PC-3 (cell line): ENCODE measurements at regions not wholly inside any gene's neighbourhood (a gene's known extent, or its start where the extent isn't known, plus 50 kb on each side); places are given as distances from the start of the nearest gene placed in this dataset.

ENCODE experiments used
- ATAC-seq: fragments of 200-7000 bp; cut with Tn5 transposase; 2 replicates; pipeline ENCODE4 v1.9.1; 2020; ENCODE audit warnings: mild to moderate bottlenecking, moderate library complexity
- BruUV-seq: library from RNA; stranded (reverse); fragments of 400-500 nt; replicated peaks from 2 replicates; lab custom pipeline; 2021; lab: Mats Ljungman, UMichigan
- CTCF ChIA-PET: fragments of 300-600 bp; sonication (Branson Sonifier 250); formaldehyde crosslinking; loops from one replicate; lab custom pipeline; 2022; ENCODE audit warnings: antibody characterized with exemption; lab: Charles Lee
- POLR2A ChIA-PET: fragments of 300-600 bp; sonication (Branson Sonifier 250); formaldehyde crosslinking; loops from one replicate; lab custom pipeline; 2022; ENCODE audit warnings: antibody characterized with exemption; ENCODE audit not compliant: unreplicated experiment; lab: Charles Lee
- DNase-seq: peaks from one replicate; pipeline ENCODE4 v3.0.0-alpha.2; 2015
- H2AFZ ChIP-seq: fragments of 300-600 bp; sonication (generic); 2 replicates; pipeline ENCODE4 v1.6.0; 2016; ENCODE audit warnings: antibody characterized with exemption, low read length
- H3F3A ChIP-seq: fragments of 300-600 bp; sonication (generic); one replicate; pipeline ENCODE4 v1.6.0; 2017; ENCODE audit warnings: antibody characterized with exemption, low read length, control low read depth, mild to moderate bottlenecking; ENCODE audit not compliant: unreplicated experiment
- H3K27ac ChIP-seq: fragments of 300-600 bp; sonication (generic); 2 replicates; pipeline ENCODE4 v1.5.1; 2016; ENCODE audit warnings: mild to moderate bottlenecking, low read length
- H3K27me3 ChIP-seq: fragments of 300-600 bp; sonication (generic); 2 replicates; pipeline ENCODE4 v1.6.1; 2016; ENCODE audit warnings: low read length, mixed read lengths
- H3K36me3 ChIP-seq: fragments of 300-600 bp; sonication (generic); 2 replicates; pipeline ENCODE4 v1.6.1; 2016; ENCODE audit warnings: low read depth, mixed run types, low read length, mixed read lengths
- H3K4me1 ChIP-seq: fragments of 300-600 bp; sonication (generic); 2 replicates; pipeline ENCODE4 v1.5.1; 2016; ENCODE audit warnings: low read length; ENCODE audit not compliant: insufficient read depth
- H3K4me2 ChIP-seq: fragments of 300-600 bp; sonication (generic); 2 replicates; pipeline ENCODE4 v1.6.0; 2016; ENCODE audit warnings: low read length
- H3K4me3 ChIP-seq: fragments of 300-600 bp; sonication (generic); 2 replicates; pipeline ENCODE4 v1.5.1; 2016; ENCODE audit warnings: mild to moderate bottlenecking, low read length, mixed read lengths
- H3K79me2 ChIP-seq: fragments of 300-600 bp; sonication (generic); 2 replicates; pipeline ENCODE4 v1.6.1; 2017; ENCODE audit warnings: low read length, mixed read lengths
- H3K9ac ChIP-seq: fragments of 300-600 bp; sonication (generic); 2 replicates; pipeline ENCODE4 v1.6.0; 2016; ENCODE audit warnings: mild to moderate bottlenecking, low read length
- H3K9me2 ChIP-seq: fragments of 300-600 bp; sonication (generic); replicated peaks from 2 replicates; pipeline ENCODE4 v1.6.1; 2016; ENCODE audit warnings: mixed run types, low read length, mixed read lengths
- H3K9me3 ChIP-seq: fragments of 300-600 bp; sonication (generic); 2 replicates; pipeline ENCODE4 v1.6.1; 2016; ENCODE audit warnings: low read length, mixed read lengths
- H4K20me1 ChIP-seq: fragments of 300-600 bp; sonication (generic); 2 replicates; pipeline ENCODE4 v1.6.1; 2016; ENCODE audit warnings: low read length, mixed read lengths
- EZH2 ChIP-seq: fragments of 300-600 bp; sonication (generic); IDR thresholded peaks from one replicate; pipeline ENCODE4 v1.6.1; 2017; ENCODE audit warnings: antibody characterized with exemption, mild to moderate bottlenecking, low read length; ENCODE audit not compliant: unreplicated experiment
- EZH2phosphoT487 ChIP-seq: fragments of 300-600 bp; sonication (generic); IDR thresholded peaks from 2 replicates; pipeline ENCODE4 v1.6.1; 2018; ENCODE audit warnings: mild to moderate bottlenecking, antibody characterized with exemption, low read length, borderline replicate concordance
- intact Hi-C: fragments of 100-400 bp; cut with micrococcal nuclease; formaldehyde crosslinking; loops from 2 replicates; pipeline ENCODE4 v1.9.0; 2023
- TF ChIP-seq, protein P1 (sequence below): fragments of 300-600 bp; sonication (generic); conservative IDR thresholded peaks from 2 replicates; pipeline ENCODE4 v1.5.1; 2017; ENCODE audit warnings: antibody characterized with exemption, low read depth, mild to moderate bottlenecking, low read length

DNA sequence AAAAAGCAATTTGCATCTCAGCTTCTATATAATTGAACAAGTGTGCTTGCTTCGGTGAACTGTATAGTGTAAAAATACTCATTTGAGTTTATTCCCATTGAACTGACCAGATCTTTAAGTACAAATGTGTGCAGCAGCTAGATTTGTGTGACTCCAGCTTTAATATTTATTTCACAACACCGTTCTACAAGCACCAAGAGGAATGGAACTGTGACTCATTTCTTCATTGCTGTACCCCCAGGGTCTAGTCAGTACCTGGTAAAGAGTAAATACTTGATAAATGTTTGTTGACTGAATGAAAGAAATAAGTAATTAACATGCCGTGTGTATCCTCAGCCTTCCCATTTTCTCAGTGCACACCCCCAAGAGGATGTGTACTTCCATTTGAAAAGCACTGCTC is 464.8 kb downstream of the CBLN4 start:
- Histone ChIP-seq H3F3A (no peaks in the 10 kb centered on the region), H3K79me2 (no peaks in the 10 kb centered on the region), H3K9me2 (no peaks in the 10 kb centered on the region), H3K36me3 (no peaks in the 10 kb centered on the region), H3K4me2 (0 out of 2 replicates have a peak overlapping the region, but pooled peaks have one; percentile 1), H3K27ac (peak overlapping the region; percentile 55), H3K27me3 (no peaks in the 10 kb centered on the region), H4K20me1 (no peaks in the 10 kb centered on the region), H3K9me3 (peaks cover 17% of the 10 kb centered on the region; the same call in 1 of the 2 replicates), H3K4me1 (peaks cover 6% of the 10 kb centered on the region; the same call in 1 of the 2 replicates), H2AFZ (no peak overlapping the region), H3K9ac (no peak overlapping the region), H3K4me3 (no peak overlapping the region)
- DNase-seq (peak; percentile 55), ATAC-seq (no peak)
- ChIA-PET POLR2A (no interaction called here), CTCF (no interaction called here)
- no TSS peak for BruUV-seq
- TF ChIP-seq EZH2 = no peak
- no peak for TF ChIP-seq EZH2phosphoT487
- TF ChIP-seq, protein P1, sequence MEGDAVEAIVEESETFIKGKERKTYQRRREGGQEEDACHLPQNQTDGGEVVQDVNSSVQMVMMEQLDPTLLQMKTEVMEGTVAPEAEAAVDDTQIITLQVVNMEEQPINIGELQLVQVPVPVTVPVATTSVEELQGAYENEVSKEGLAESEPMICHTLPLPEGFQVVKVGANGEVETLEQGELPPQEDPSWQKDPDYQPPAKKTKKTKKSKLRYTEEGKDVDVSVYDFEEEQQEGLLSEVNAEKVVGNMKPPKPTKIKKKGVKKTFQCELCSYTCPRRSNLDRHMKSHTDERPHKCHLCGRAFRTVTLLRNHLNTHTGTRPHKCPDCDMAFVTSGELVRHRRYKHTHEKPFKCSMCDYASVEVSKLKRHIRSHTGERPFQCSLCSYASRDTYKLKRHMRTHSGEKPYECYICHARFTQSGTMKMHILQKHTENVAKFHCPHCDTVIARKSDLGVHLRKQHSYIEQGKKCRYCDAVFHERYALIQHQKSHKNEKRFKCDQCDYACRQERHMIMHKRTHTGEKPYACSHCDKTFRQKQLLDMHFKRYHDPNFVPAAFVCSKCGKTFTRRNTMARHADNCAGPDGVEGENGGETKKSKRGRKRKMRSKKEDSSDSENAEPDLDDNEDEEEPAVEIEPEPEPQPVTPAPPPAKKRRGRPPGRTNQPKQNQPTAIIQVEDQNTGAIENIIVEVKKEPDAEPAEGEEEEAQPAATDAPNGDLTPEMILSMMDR = no peak
- intact Hi-C loops = no loop called here

DNA sequence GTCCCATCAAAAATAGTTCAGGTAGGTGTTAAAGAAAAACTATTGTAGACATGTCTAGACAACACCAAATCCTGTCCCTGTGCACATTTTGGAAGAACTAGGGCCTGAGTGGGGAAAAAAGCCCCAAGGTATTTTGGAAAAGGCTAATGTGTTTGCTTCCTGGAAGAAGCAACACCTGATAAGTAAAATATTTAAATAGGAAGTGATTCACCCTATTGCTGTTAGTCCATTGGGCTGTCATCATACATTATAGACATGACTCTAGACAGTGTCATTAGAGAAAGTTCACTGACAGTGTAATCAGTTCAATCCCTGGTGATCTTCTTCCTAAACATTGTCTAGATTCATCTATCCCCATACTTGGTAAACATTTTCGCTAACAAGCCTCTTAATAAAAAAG is 465.3 kb downstream of the CBLN4 start:
- TF ChIP-seq, protein P1 = no peak
- TF ChIP-seq EZH2 = no peak
- no peak for TF ChIP-seq EZH2phosphoT487
- no peaks in the 10 kb centered on the region for H3F3A ChIP-seq
- H3K9ac ChIP-seq = no peak overlapping the region
- no peaks in the 10 kb centered on the region for H3K36me3 ChIP-seq
- 0 out of 2 replicates have a peak overlapping the region, but pooled peaks have one; percentile 1 for H3K4me2 ChIP-seq
- CTCF ChIA-PET = no interaction called here
- H3K4me1 ChIP-seq = peaks cover 6% of the 10 kb centered on the region; the same call in 1 of the 2 replicates
- no peak overlapping the region for H2AFZ ChIP-seq
- BruUV-seq = no TSS peak
- H3K27me3 ChIP-seq = no peaks in the 10 kb centered on the region
- H3K9me3 ChIP-seq = peaks cover 17% of the 10 kb centered on the region; the same call in 1 of the 2 replicates
- peak; percentile 48 for DNase-seq
- intact Hi-C loops = no loop called here
- no peak overlapping the region for H3K4me3 ChIP-seq
- H3K9me2 ChIP-seq = no peaks in the 10 kb centered on the region
- H3K27ac ChIP-seq = peak overlapping the region; percentile 55
- POLR2A ChIA-PET = no interaction called here
- ATAC-seq = no peak
- H3K79me2 ChIP-seq = no peaks in the 10 kb centered on the region
- no peaks in the 10 kb centered on the region for H4K20me1 ChIP-seq

DNA sequence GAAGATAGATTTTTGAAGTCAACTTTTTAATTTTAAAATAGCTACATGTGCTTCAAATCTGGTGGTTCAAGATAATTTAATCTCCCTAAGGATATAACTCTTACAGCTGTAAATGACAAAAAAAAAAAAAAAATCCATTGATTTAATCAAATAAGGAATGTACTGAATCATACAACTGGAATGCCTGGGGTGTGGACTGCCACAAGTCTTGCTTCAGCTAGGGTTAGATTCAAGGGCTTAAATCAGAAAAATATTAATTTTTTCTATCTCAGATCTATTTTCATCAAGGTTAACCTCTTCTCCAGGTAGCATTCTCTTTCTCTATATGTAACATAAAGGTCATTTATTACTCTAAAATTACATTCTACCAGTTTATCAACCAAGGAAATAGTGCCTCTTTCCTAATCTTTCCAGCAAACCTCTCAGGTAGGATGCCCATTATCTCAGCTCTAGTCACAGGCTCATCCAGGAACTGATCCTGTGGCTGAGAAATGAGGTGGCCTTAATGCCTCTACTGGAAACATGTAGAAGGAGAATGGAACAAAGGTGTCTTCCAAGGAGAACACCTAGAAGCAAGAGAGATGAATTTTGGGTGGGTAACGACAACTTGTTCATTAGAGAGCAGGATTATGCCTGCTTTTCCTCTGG is 466.9 kb downstream of the CBLN4 start:
- H2AFZ ChIP-seq = no peak overlapping the region

More for the DNA sequence above, 466.9 kb downstream of the CBLN4 start:
- DNase-seq (peak; percentile 47), ATAC-seq (no peak)
- Histone ChIP-seq H3K36me3 (no peaks in the 10 kb centered on the region), H4K20me1 (no peaks in the 10 kb centered on the region), H3K9me2 (no peaks in the 10 kb centered on the region), H3K9me3 (peaks cover 17% of the 10 kb centered on the region; the same call in 1 of the 2 replicates), H3K4me1 (peaks cover 6% of the 10 kb centered on the region; the same call in 1 of the 2 replicates), H3F3A (no peaks in the 10 kb centered on the region), H3K4me2 (no peak overlapping the region), H3K27me3 (no peaks in the 10 kb centered on the region), H3K9ac (no peak overlapping the region), H3K27ac (0 out of 2 replicates have a peak overlapping the region, but pooled peaks have one; percentile 8), H3K4me3 (no peak overlapping the region), H3K79me2 (no peaks in the 10 kb centered on the region)
- intact Hi-C loops = no loop called here
- no TSS peak for BruUV-seq
- TF ChIP-seq EZH2phosphoT487 (no peak), EZH2 (no peak)
- TF ChIP-seq, protein P1 = no peak
- ChIA-PET CTCF (no interaction called here), POLR2A (no interaction called here)
